K562 (cell line): ENCODE measurements at regions not wholly inside any gene's neighbourhood (a gene's known extent, or its start where the extent isn't known, plus 50 kb on each side); places are given as distances from the start of the nearest gene placed in this dataset.

ENCODE experiments used
- HMGN3 ChIP-seq: IDR thresholded peaks from 2 replicates; pipeline ENCODE4 v1.6.1; 2011; ENCODE audit warnings: borderline replicate concordance, low read depth, mild to moderate bottlenecking, mixed read lengths, low read length; ENCODE audit not compliant: insufficient read length; ENCODE audit errors: extremely low read depth
- SP2 ChIP-seq: IDR thresholded peaks from 2 replicates; pipeline ENCODE4 v1.6.1; 2011; ENCODE audit warnings: mild to moderate bottlenecking, low read depth, low read length, moderate library complexity; ENCODE audit not compliant: poor library complexity, severe bottlenecking; ENCODE audit errors: extremely low read depth
- TF ChIP-seq, protein P1 (sequence below), 2 experiments: IDR thresholded peaks in 1 of 2; conservative IDR thresholded peaks in 1 of 2; 2 replicates each; pipeline ENCODE4 v1.6.1; 2016; ENCODE audit warnings: low read depth in 2 of 2, mild to moderate bottlenecking in 1 of 2, missing compliant biosample characterization in 1 of 2, missing genetic modification characterization in 1 of 2, moderate library complexity in 1 of 2
- TF ChIP-seq, protein P2 (sequence below): sonication (generic); formaldehyde crosslinking; IDR thresholded peaks from 2 replicates; pipeline ENCODE4 v1.8.1; 2023; ENCODE audit warnings: missing genetic modification reagents, mild to moderate bottlenecking, borderline replicate concordance
- TF ChIP-seq, protein P3 (sequence below): fragments of 450-650 bp; formaldehyde crosslinking; conservative IDR thresholded peaks from 2 replicates; pipeline ENCODE4 v1.4.0; 2022; ENCODE audit warnings: mild to moderate bottlenecking, missing genetic modification characterization

DNA sequence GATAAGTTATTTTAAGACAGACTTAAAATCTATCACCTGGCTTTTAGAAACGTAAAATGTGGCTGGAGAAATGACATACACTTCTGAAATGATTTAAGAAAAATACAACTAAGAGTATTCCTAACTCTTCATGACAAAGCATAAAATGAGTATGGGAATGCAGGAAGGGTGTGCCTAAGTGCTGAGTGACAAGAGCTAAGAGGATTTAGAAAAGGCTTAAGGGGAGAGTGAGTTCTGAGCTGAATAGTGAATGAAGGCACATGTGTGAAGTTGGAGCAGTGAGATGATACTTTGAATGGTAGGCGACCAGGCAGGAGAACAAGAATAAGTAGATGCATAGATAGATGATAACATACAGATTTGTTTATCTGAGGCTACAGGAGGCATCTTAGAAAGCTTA lies 458.3 kb upstream of the TENM3 start (continued):
- TF ChIP-seq, protein P1, sequence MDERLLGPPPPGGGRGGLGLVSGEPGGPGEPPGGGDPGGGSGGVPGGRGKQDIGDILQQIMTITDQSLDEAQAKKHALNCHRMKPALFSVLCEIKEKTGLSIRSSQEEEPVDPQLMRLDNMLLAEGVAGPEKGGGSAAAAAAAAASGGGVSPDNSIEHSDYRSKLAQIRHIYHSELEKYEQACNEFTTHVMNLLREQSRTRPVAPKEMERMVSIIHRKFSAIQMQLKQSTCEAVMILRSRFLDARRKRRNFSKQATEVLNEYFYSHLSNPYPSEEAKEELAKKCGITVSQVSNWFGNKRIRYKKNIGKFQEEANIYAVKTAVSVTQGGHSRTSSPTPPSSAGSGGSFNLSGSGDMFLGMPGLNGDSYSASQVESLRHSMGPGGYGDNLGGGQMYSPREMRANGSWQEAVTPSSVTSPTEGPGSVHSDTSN (CRISPR knock-in tag; IDR thresholded peaks at IDR 0.05; ENCODE audit: low read depth) = no peak
- TF ChIP-seq, protein P1 (tag; conservative IDR thresholded peaks at IDR 0.05; ENCODE audit: low read depth) = no peak
- no peak for TF ChIP-seq HMGN3
- TF ChIP-seq, protein P2, sequence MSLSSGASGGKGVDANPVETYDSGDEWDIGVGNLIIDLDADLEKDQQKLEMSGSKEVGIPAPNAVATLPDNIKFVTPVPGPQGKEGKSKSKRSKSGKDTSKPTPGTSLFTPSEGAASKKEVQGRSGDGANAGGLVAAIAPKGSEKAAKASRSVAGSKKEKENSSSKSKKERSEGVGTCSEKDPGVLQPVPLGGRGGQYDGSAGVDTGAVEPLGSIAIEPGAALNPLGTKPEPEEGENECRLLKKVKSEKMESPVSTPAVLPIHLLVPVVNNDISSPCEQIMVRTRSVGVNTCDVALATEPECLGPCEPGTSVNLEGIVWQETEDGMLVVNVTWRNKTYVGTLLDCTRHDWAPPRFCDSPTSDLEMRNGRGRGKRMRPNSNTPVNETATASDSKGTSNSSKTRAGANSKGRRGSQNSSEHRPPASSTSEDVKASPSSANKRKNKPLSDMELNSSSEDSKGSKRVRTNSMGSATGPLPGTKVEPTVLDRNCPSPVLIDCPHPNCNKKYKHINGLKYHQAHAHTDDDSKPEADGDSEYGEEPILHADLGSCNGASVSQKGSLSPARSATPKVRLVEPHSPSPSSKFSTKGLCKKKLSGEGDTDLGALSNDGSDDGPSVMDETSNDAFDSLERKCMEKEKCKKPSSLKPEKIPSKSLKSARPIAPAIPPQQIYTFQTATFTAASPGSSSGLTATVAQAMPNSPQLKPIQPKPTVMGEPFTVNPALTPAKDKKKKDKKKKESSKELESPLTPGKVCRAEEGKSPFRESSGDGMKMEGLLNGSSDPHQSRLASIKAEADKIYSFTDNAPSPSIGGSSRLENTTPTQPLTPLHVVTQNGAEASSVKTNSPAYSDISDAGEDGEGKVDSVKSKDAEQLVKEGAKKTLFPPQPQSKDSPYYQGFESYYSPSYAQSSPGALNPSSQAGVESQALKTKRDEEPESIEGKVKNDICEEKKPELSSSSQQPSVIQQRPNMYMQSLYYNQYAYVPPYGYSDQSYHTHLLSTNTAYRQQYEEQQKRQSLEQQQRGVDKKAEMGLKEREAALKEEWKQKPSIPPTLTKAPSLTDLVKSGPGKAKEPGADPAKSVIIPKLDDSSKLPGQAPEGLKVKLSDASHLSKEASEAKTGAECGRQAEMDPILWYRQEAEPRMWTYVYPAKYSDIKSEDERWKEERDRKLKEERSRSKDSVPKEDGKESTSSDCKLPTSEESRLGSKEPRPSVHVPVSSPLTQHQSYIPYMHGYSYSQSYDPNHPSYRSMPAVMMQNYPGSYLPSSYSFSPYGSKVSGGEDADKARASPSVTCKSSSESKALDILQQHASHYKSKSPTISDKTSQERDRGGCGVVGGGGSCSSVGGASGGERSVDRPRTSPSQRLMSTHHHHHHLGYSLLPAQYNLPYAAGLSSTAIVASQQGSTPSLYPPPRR (CRISPR knock-in tag) = no peak
- TF ChIP-seq, protein P3, sequence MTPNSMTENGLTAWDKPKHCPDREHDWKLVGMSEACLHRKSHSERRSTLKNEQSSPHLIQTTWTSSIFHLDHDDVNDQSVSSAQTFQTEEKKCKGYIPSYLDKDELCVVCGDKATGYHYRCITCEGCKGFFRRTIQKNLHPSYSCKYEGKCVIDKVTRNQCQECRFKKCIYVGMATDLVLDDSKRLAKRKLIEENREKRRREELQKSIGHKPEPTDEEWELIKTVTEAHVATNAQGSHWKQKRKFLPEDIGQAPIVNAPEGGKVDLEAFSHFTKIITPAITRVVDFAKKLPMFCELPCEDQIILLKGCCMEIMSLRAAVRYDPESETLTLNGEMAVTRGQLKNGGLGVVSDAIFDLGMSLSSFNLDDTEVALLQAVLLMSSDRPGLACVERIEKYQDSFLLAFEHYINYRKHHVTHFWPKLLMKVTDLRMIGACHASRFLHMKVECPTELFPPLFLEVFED = no peak
- no peak for TF ChIP-seq SP2
